Adrenal gland (tissue), 5 donors: ENCODE measurements at regions not wholly inside any gene's neighbourhood (a gene's known extent, or its start where the extent isn't known, plus 50 kb on each side); places are given as distances from the start of the nearest gene placed in this dataset.

Experiments used
- CTCF ChIP-seq, 6 experiments: fragments of 450-650 bp in 4 of 6; fragments of 200-600 bp in 2 of 6; sonication (generic) in 1 of 6; IDR thresholded peaks; 1 replicate in 5 of 6; 2 replicates in 1 of 6; pipeline versions ENCODE4 v1.5.1 to v1.8.0; 2016 to 2021; ENCODE audit warnings: antibody characterized with exemption in 6 of 6, mild to moderate bottlenecking in 2 of 6, moderate library complexity in 1 of 6
- POLR2A ChIP-seq, 2 donors: fragments of 450-650 bp; IDR thresholded peaks; one replicate each; pipeline ENCODE4 v1.6.1; 2017; ENCODE audit warnings: antibody characterized with exemption in 2 of 2, mild to moderate bottlenecking in 2 of 2, moderate library complexity in 1 of 2
- donor health status: DM: no; HTN: no; CAD: no.

- no peak for TF ChIP-seq POLR2A (IDR thresholded peaks at IDR 0.05)
- no peak for TF ChIP-seq CTCF (IDR thresholded peaks at IDR 0.05)
Measured at GRCh38 chr18:51430538-51430937, 233.1 kb upstream of the MEX3C start.
